ENCODE measurements at regions not wholly inside any gene's neighbourhood (a gene's known extent, or its start where the extent isn't known, plus 50 kb on each side); places are given as distances from the start of the nearest gene placed in this dataset.

- H3K4me1 ChIP-seq (ENCODE audit: control insufficient read depth, low read depth, low read length): peaks cover 13% of the 10 kb centered on the region
- no peaks in the 10 kb centered on the region for H3K36me3 ChIP-seq (ENCODE audit: control insufficient read depth, low read depth, low read length)
- H3K27me3 ChIP-seq (ENCODE audit: control insufficient read depth, insufficient read depth, low read length): no peaks in the 10 kb centered on the region
- no peak overlapping the region for H3K4me3 ChIP-seq (ENCODE audit: low read length)
- no peak overlapping the region for H3K27ac ChIP-seq (ENCODE audit: low read length)
- no peak overlapping the region for H3K9ac ChIP-seq (ENCODE audit: low read length)
- no peaks in the 10 kb centered on the region for H3K9me3 ChIP-seq (ENCODE audit: control insufficient read depth, low read depth, low read length)
Observed at GRCh38 chr3:65193531-65193930, 505.7 kb upstream of the ADAMTS9 start.

GRCh38 chr3:65190111-65190510 is 502.3 kb upstream of the ADAMTS9 start:
- Histone ChIP-seq H3K4me1 (ENCODE audit: control insufficient read depth, low read depth, low read length) (no peaks in the 10 kb centered on the region), H3K27me3 (ENCODE audit: control insufficient read depth, insufficient read depth, low read length) (no peaks in the 10 kb centered on the region), H3K9ac (ENCODE audit: low read length) (no peak overlapping the region), H3K9me3 (ENCODE audit: control insufficient read depth, low read depth, low read length) (no peaks in the 10 kb centered on the region), H3K4me3 (ENCODE audit: low read length) (no peak overlapping the region), H3K36me3 (ENCODE audit: control insufficient read depth, low read depth, low read length) (no peaks in the 10 kb centered on the region), H3K27ac (ENCODE audit: low read length) (no peak overlapping the region)

- Histone ChIP-seq H3K36me3 (ENCODE audit: control insufficient read depth, low read depth, low read length) (no peaks in the 10 kb centered on the region), H3K9me3 (ENCODE audit: control insufficient read depth, low read depth, low read length) (no peaks in the 10 kb centered on the region), H3K9ac (ENCODE audit: low read length) (no peak overlapping the region), H3K27me3 (ENCODE audit: control insufficient read depth, insufficient read depth, low read length) (no peaks in the 10 kb centered on the region), H3K4me3 (ENCODE audit: low read length) (no peak overlapping the region), H3K4me1 (ENCODE audit: control insufficient read depth, low read depth, low read length) (no peaks in the 10 kb centered on the region), H3K27ac (ENCODE audit: low read length) (no peak overlapping the region)
Observed at GRCh38 chr3:65186268-65186667, 498.5 kb upstream of the ADAMTS9 start.

- Histone ChIP-seq H3K27me3 (ENCODE audit: control insufficient read depth, insufficient read depth, low read length) (no peaks in the 10 kb centered on the region), H3K9me3 (ENCODE audit: control insufficient read depth, low read depth, low read length) (no peaks in the 10 kb centered on the region), H3K36me3 (ENCODE audit: control insufficient read depth, low read depth, low read length) (no peaks in the 10 kb centered on the region), H3K27ac (ENCODE audit: low read length) (no peak overlapping the region), H3K9ac (ENCODE audit: low read length) (no peak overlapping the region), H3K4me1 (ENCODE audit: control insufficient read depth, low read depth, low read length) (no peaks in the 10 kb centered on the region), H3K4me3 (ENCODE audit: low read length) (no peak overlapping the region)
Observed at GRCh38 chr3:65182682-65183081, 494.9 kb upstream of the ADAMTS9 start.

- Histone ChIP-seq H3K4me3 (ENCODE audit: low read length) (no peak overlapping the region), H3K36me3 (ENCODE audit: control insufficient read depth, low read depth, low read length) (no peaks in the 10 kb centered on the region), H3K4me1 (ENCODE audit: control insufficient read depth, low read depth, low read length) (no peaks in the 10 kb centered on the region), H3K27me3 (ENCODE audit: control insufficient read depth, insufficient read depth, low read length) (no peaks in the 10 kb centered on the region), H3K9ac (ENCODE audit: low read length) (no peak overlapping the region), H3K27ac (ENCODE audit: low read length) (no peak overlapping the region), H3K9me3 (ENCODE audit: control insufficient read depth, low read depth, low read length) (no peaks in the 10 kb centered on the region)
Observed at GRCh38 chr3:65182085-65182484, 494.3 kb upstream of the ADAMTS9 start.

- Histone ChIP-seq H3K36me3 (ENCODE audit: control insufficient read depth, low read depth, low read length) (no peaks in the 10 kb centered on the region), H3K27me3 (ENCODE audit: control insufficient read depth, insufficient read depth, low read length) (no peaks in the 10 kb centered on the region), H3K4me1 (ENCODE audit: control insufficient read depth, low read depth, low read length) (no peaks in the 10 kb centered on the region), H3K9ac (ENCODE audit: low read length) (no peak overlapping the region), H3K27ac (ENCODE audit: low read length) (no peak overlapping the region), H3K4me3 (ENCODE audit: low read length) (no peak overlapping the region), H3K9me3 (ENCODE audit: control insufficient read depth, low read depth, low read length) (no peaks in the 10 kb centered on the region)
Observed at GRCh38 chr3:65181391-65181871, 493.6 kb upstream of the ADAMTS9 start.

GRCh38 chr3:65178703-65179102 is 490.9 kb upstream of the ADAMTS9 start:
- Histone ChIP-seq H3K9me3 (ENCODE audit: control insufficient read depth, low read depth, low read length) (no peaks in the 10 kb centered on the region), H3K27me3 (ENCODE audit: control insufficient read depth, insufficient read depth, low read length) (no peaks in the 10 kb centered on the region), H3K4me1 (ENCODE audit: control insufficient read depth, low read depth, low read length) (no peaks in the 10 kb centered on the region), H3K9ac (ENCODE audit: low read length) (no peak overlapping the region), H3K4me3 (ENCODE audit: low read length) (no peak overlapping the region), H3K36me3 (ENCODE audit: control insufficient read depth, low read depth, low read length) (no peaks in the 10 kb centered on the region), H3K27ac (ENCODE audit: low read length) (no peak overlapping the region)

GRCh38 chr3:65177960-65178376 is 490.2 kb upstream of the ADAMTS9 start:
- H3K4me3 ChIP-seq (ENCODE audit: low read length): no peak overlapping the region
- no peaks in the 10 kb centered on the region for H3K36me3 ChIP-seq (ENCODE audit: control insufficient read depth, low read depth, low read length)
- H3K27ac ChIP-seq (ENCODE audit: low read length): no peak overlapping the region
- no peak overlapping the region for H3K9ac ChIP-seq (ENCODE audit: low read length)
- no peaks in the 10 kb centered on the region for H3K27me3 ChIP-seq (ENCODE audit: control insufficient read depth, insufficient read depth, low read length)
- no peaks in the 10 kb centered on the region for H3K9me3 ChIP-seq (ENCODE audit: control insufficient read depth, low read depth, low read length)
- H3K4me1 ChIP-seq (ENCODE audit: control insufficient read depth, low read depth, low read length): no peaks in the 10 kb centered on the region

GRCh38 chr3:65174713-65175112 is 486.9 kb upstream of the ADAMTS9 start:
- Histone ChIP-seq H3K27me3 (ENCODE audit: control insufficient read depth, insufficient read depth, low read length) (no peaks in the 10 kb centered on the region), H3K9ac (ENCODE audit: low read length) (no peak overlapping the region), H3K4me1 (ENCODE audit: control insufficient read depth, low read depth, low read length) (no peaks in the 10 kb centered on the region), H3K27ac (ENCODE audit: low read length) (no peak overlapping the region), H3K9me3 (ENCODE audit: control insufficient read depth, low read depth, low read length) (no peaks in the 10 kb centered on the region), H3K4me3 (ENCODE audit: low read length) (no peak overlapping the region), H3K36me3 (ENCODE audit: control insufficient read depth, low read depth, low read length) (no peaks in the 10 kb centered on the region)

- H3K36me3 ChIP-seq (ENCODE audit: control insufficient read depth, low read depth, low read length): no peaks in the 10 kb centered on the region
- H3K4me1 ChIP-seq (ENCODE audit: control insufficient read depth, low read depth, low read length): no peaks in the 10 kb centered on the region
- H3K9me3 ChIP-seq (ENCODE audit: control insufficient read depth, low read depth, low read length): no peaks in the 10 kb centered on the region
- H3K27me3 ChIP-seq (ENCODE audit: control insufficient read depth, insufficient read depth, low read length): no peaks in the 10 kb centered on the region
- H3K27ac ChIP-seq (ENCODE audit: low read length): no peak overlapping the region
- no peak overlapping the region for H3K4me3 ChIP-seq (ENCODE audit: low read length)
- H3K9ac ChIP-seq (ENCODE audit: low read length): no peak overlapping the region
Observed at GRCh38 chr3:65173841-65174240, 486.0 kb upstream of the ADAMTS9 start.

- H3K36me3 ChIP-seq (ENCODE audit: control insufficient read depth, low read depth, low read length): no peaks in the 10 kb centered on the region
- no peak overlapping the region for H3K27ac ChIP-seq (ENCODE audit: low read length)
- no peaks in the 10 kb centered on the region for H3K4me1 ChIP-seq (ENCODE audit: control insufficient read depth, low read depth, low read length)
- H3K9ac ChIP-seq (ENCODE audit: low read length): no peak overlapping the region
- no peak overlapping the region for H3K4me3 ChIP-seq (ENCODE audit: low read length)
- H3K27me3 ChIP-seq (ENCODE audit: control insufficient read depth, insufficient read depth, low read length): no peaks in the 10 kb centered on the region
- H3K9me3 ChIP-seq (ENCODE audit: control insufficient read depth, low read depth, low read length): no peaks in the 10 kb centered on the region
Observed at GRCh38 chr3:65172209-65172608, 484.4 kb upstream of the ADAMTS9 start.

GRCh38 chr3:65170390-65171042 is 482.7 kb upstream of the ADAMTS9 start:
- no peaks in the 10 kb centered on the region for H3K27me3 ChIP-seq (ENCODE audit: control insufficient read depth, insufficient read depth, low read length)
- no peak overlapping the region for H3K4me3 ChIP-seq (ENCODE audit: low read length)
- H3K9ac ChIP-seq (ENCODE audit: low read length): no peak overlapping the region
- no peaks in the 10 kb centered on the region for H3K36me3 ChIP-seq (ENCODE audit: control insufficient read depth, low read depth, low read length)
- no peak overlapping the region for H3K27ac ChIP-seq (ENCODE audit: low read length)
- H3K9me3 ChIP-seq (ENCODE audit: control insufficient read depth, low read depth, low read length): no peaks in the 10 kb centered on the region
- H3K4me1 ChIP-seq (ENCODE audit: control insufficient read depth, low read depth, low read length): no peaks in the 10 kb centered on the region

Data from iPS-18a (cell line).